Natural killer cell (primary cell): ENCODE measurements at regions not wholly inside any gene's neighbourhood (a gene's known extent, or its start where the extent isn't known, plus 50 kb on each side); places are given as distances from the start of the nearest gene placed in this dataset.

Source experiments
- ATAC-seq, 3 donors: fragments of 150-1000 bp in 2 of 3; fragments of 200-7000 bp in 1 of 3; cut with Tn5 transposase; 1 replicate in 1 of 3; 2 replicates in 2 of 3; pipeline ENCODE4 v1.10.0; 2021; ENCODE audit warnings: mild to moderate bottlenecking in 2 of 3, moderate library complexity in 2 of 3
- DNase-seq, 2 donors: peaks; one replicate each; pipeline versions ENCODE4 v3.0.0 to v3.0.0-alpha.2; 2013 to 2021; ENCODE audit warnings: mixed read lengths in 1 of 2
- H3K27ac ChIP-seq: one replicate; pipeline ENCODE4 v1.5.1; 2013; ENCODE audit warnings: mild to moderate bottlenecking, low read length
- H3K27me3 ChIP-seq: one replicate; pipeline ENCODE4 v1.6.1; 2013; ENCODE audit warnings: low read length; ENCODE audit not compliant: control insufficient read depth, insufficient read depth
- H3K36me3 ChIP-seq: one replicate; pipeline ENCODE4 v1.6.1; 2013; ENCODE audit warnings: low read length; ENCODE audit not compliant: control insufficient read depth, insufficient read depth
- H3K4me1 ChIP-seq: one replicate; pipeline ENCODE4 v1.6.1; 2013; ENCODE audit warnings: low read length; ENCODE audit not compliant: control insufficient read depth, insufficient read depth
- H3K4me3 ChIP-seq: one replicate; pipeline ENCODE4 v1.5.1; 2013; ENCODE audit warnings: low read length
- H3K9me3 ChIP-seq: one replicate; pipeline ENCODE4 v1.6.1; 2013; ENCODE audit warnings: low read length; ENCODE audit not compliant: control insufficient read depth, insufficient read depth
- H3K27ac Mint-ChIP-seq, 2 donors: one replicate each; pipeline ENCODE4 v1.8.0; 2022; ENCODE audit warnings: mild to moderate bottlenecking in 2 of 2, mixed read lengths in 2 of 2, moderate library complexity in 1 of 2
- H3K27me3 Mint-ChIP-seq, 2 donors: one replicate each; pipeline ENCODE4 v1.8.0; 2022; ENCODE audit warnings: low read depth in 2 of 2, mixed read lengths in 2 of 2
- H3K36me3 Mint-ChIP-seq: one replicate; pipeline ENCODE4 v1.8.0; 2022; ENCODE audit warnings: mixed read lengths
- H3K4me1 Mint-ChIP-seq, 2 donors: one replicate each; pipeline ENCODE4 v1.8.0; 2022; ENCODE audit warnings: mixed read lengths in 2 of 2
- H3K4me3 Mint-ChIP-seq: one replicate; pipeline ENCODE4 v1.8.0; 2022; ENCODE audit warnings: mild to moderate bottlenecking, moderate library complexity, mixed read lengths
- H3K9me3 Mint-ChIP-seq, 2 donors: one replicate each; pipeline ENCODE4 v1.8.0; 2022; ENCODE audit warnings: mixed read lengths in 2 of 2
- CTCF ChIP-seq: fragments of 200-600 bp; IDR thresholded peaks from one replicate; pipeline ENCODE4 v1.8.0; 2022; ENCODE audit warnings: antibody characterized with exemption
- WGBS: methylation state at CpG from one replicate; pipeline ENCODE4 v1.1.7; 2013; ENCODE audit warnings: missing lambda C conversion rate; ENCODE audit not compliant: insufficient coverage; 5-methylcytosine and 5-hydroxymethylcytosine counted together
- intact Hi-C: fragments of 100-400 bp; cut with micrococcal nuclease; formaldehyde crosslinking; loops from one replicate; pipeline ENCODE4 v1.14.2; 2022

- Mint-ChIP-seq H3K4me1 (no peaks in the 10 kb centered on the region), H3K4me3 (no peak overlapping the region), H3K27me3 (peaks cover 0 to 3% of the 10 kb centered on the region in 2 donors), H3K9me3 (no peaks in the 10 kb centered on the region), H3K27ac (no peak overlapping the region), H3K36me3 (no peaks in the 10 kb centered on the region)
- Histone ChIP-seq H3K9me3 (no peaks in the 10 kb centered on the region), H3K27me3 (no peaks in the 10 kb centered on the region), H3K4me1 (peaks cover 15% of the 10 kb centered on the region), H3K36me3 (no peaks in the 10 kb centered on the region), H3K27ac (no peak overlapping the region), H3K4me3 (no peak overlapping the region)
- 97% methylated on average over 7 of the region's 10 CpGs for WGBS
- ATAC-seq (no peak), DNase-seq (no peak)
- intact Hi-C loops, result no loop called here
- no peak for TF ChIP-seq CTCF
Observed at GRCh38 chr18:10055125-10055750, 141.4 kb downstream of the VAPA start.

GRCh38 chr18:10056506-10056905, 142.7 kb downstream of the VAPA start:
- Mint-ChIP-seq H3K27ac (no peak overlapping the region), H3K9me3 (no peaks in the 10 kb centered on the region), H3K4me1 (no peaks in the 10 kb centered on the region), H3K27me3 (peaks cover 0 to 3% of the 10 kb centered on the region in 2 donors), H3K36me3 (no peaks in the 10 kb centered on the region), H3K4me3 (no peak overlapping the region)
- ATAC-seq, result no peak
- Histone ChIP-seq H3K4me3 (no peak overlapping the region), H3K36me3 (no peaks in the 10 kb centered on the region), H3K27ac (no peak overlapping the region), H3K4me1 (peaks cover 15% of the 10 kb centered on the region), H3K27me3 (no peaks in the 10 kb centered on the region), H3K9me3 (no peaks in the 10 kb centered on the region)
- intact Hi-C loops, result no loop called here
- WGBS, result 93% methylated on average over 12 of the region's 12 CpGs
- no peak for TF ChIP-seq CTCF
- no peak for DNase-seq

- Histone ChIP-seq H3K9me3 (no peaks in the 10 kb centered on the region), H3K27me3 (no peaks in the 10 kb centered on the region), H3K36me3 (no peaks in the 10 kb centered on the region), H3K4me3 (no peak overlapping the region), H3K27ac (no peak overlapping the region), H3K4me1 (peaks cover 15% of the 10 kb centered on the region)
- ATAC-seq (no peak), DNase-seq (no peak)
- peaks cover 0 to 3% of the 10 kb centered on the region in 2 donors for H3K27me3 Mint-ChIP-seq
- 42% methylated on average over 2 of the region's 3 CpGs for WGBS
- H3K9me3 Mint-ChIP-seq, result no peaks in the 10 kb centered on the region
- H3K36me3 Mint-ChIP-seq, result no peaks in the 10 kb centered on the region
- TF ChIP-seq CTCF, result no peak
- no peak overlapping the region for H3K4me3 Mint-ChIP-seq
- intact Hi-C loops, result no loop called here
- H3K4me1 Mint-ChIP-seq, result no peaks in the 10 kb centered on the region
- H3K27ac Mint-ChIP-seq, result no peak overlapping the region
Observed at GRCh38 chr18:10057401-10057893, 143.6 kb downstream of the VAPA start.
